HK-2 (cell line): ENCODE measurements at regions not wholly inside any gene's neighbourhood (a gene's known extent, or its start where the extent isn't known, plus 50 kb on each side); places are given as distances from the start of the nearest gene placed in this dataset.

Source experiments
- DNase-seq: peaks from one replicate; pipeline ENCODE4 v3.0.0-alpha.2; 2018; ENCODE audit not compliant: unreplicated experiment

- DNase-seq: no peak
These were observed 251.8 kb upstream of the SMIM21 start for GRCh38 chr18:75679331-75679730.

GRCh38 chr18:75678627-75679026 is 251.1 kb upstream of the SMIM21 start:
- DNase-seq: no peak

- no peak for DNase-seq
These were observed 250.4 kb upstream of the SMIM21 start for GRCh38 chr18:75677696-75678455.

- DNase-seq: no peak
These were observed 233.4 kb upstream of the SMIM21 start for GRCh38 chr18:75660932-75661331.

GRCh38 chr18:75659535-75660023 is 232.1 kb upstream of the SMIM21 start:
- DNase-seq: no peak

GRCh38 chr18:75658330-75658729 is 230.8 kb upstream of the SMIM21 start:
- DNase-seq: no peak

GRCh38 chr18:75656563-75657247 is 229.2 kb upstream of the SMIM21 start:
- DNase-seq: no peak

- DNase-seq: no peak
These were observed 228.5 kb upstream of the SMIM21 start for GRCh38 chr18:75656035-75656434.

GRCh38 chr18:75654851-75655751 is 227.6 kb upstream of the SMIM21 start:
- no peak for DNase-seq

GRCh38 chr18:75654386-75654785 is 226.9 kb upstream of the SMIM21 start:
- no peak for DNase-seq

GRCh38 chr18:75652528-75652927 is 225.0 kb upstream of the SMIM21 start:
- no peak for DNase-seq

- no peak for DNase-seq
These were observed 217.4 kb upstream of the SMIM21 start for GRCh38 chr18:75644871-75645270.

GRCh38 chr18:75643083-75643482 is 215.6 kb upstream of the SMIM21 start:
- DNase-seq: no peak

- no peak for DNase-seq
These were observed 211.9 kb upstream of the SMIM21 start for GRCh38 chr18:75639472-75639831.

GRCh38 chr18:75638776-75639471 is 211.4 kb upstream of the SMIM21 start:
- DNase-seq: no peak

GRCh38 chr18:75638223-75638775 is 210.8 kb upstream of the SMIM21 start:
- no peak for DNase-seq

GRCh38 chr18:75635096-75635495 is 207.6 kb upstream of the SMIM21 start:
- no peak for DNase-seq

GRCh38 chr18:75625966-75626365 is 198.5 kb upstream of the SMIM21 start:
- no peak for DNase-seq

GRCh38 chr18:75624869-75625268 is 197.4 kb upstream of the SMIM21 start:
- no peak for DNase-seq

GRCh38 chr18:75621818-75622217 is 194.3 kb upstream of the SMIM21 start:
- no peak for DNase-seq

- DNase-seq: no peak
These were observed 190.6 kb upstream of the SMIM21 start for GRCh38 chr18:75618146-75618545.
